Stimulated activated CD8-positive, alpha-beta memory T cell treated with anti-CD3 and anti-CD28 coated beads, Interleukin-12 subunit alpha, Interleukin-12 subunit beta, amount 100 ng/mL, for 1 hour (primary cell): ENCODE measurements at regions not wholly inside any gene's neighbourhood (a gene's known extent, or its start where the extent isn't known, plus 50 kb on each side); places are given as distances from the start of the nearest gene placed in this dataset.
"Not testable (repeated sequence)": the region's sequence is repeated elsewhere in the genome, so short reads cannot be mapped to it uniquely, and the experiment has no call there.

Experiments used
- DNase-seq: peaks from one replicate; pipeline ENCODE4 v3.0.0-alpha.2; 2020; ENCODE audit warnings: low read depth

DNA sequence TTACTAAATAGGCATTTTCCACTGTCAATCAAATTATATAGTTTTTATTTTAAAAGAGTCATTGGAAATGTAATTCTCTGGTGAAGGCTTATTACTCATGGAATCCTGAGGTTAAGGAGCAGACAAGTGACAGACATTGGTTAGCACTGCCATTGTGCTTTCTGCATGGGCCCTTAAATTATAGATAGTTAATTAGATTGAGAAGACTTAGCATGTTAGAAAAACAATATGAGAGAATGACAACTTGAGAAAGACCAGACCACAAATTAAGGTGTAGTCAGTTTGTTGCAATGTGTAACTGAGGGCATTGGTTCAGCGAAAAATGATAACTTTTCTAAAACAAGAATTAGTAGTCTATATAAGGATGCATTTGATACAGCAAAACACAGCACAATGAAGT is 195.5 kb downstream of the SLITRK6 start:
- no peak for DNase-seq

DNA sequence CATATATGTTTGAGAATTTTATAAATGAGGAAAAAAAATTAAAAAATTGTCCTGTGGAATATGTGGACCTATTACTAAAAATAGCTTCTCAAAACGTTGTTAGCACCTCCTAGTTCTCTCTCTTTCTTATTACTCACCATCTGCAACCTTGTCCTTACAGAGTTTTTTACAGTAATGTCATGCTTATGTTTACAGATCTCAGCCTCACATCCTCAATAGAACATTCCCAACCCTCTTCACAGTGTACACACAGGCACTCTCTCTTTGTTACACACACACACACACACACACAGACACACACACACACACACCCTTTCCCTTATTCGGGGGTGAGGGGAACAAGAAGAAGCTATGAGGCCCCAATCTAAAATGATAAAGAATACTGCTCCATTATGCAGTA is 197.7 kb downstream of the SLITRK6 start:
- no peak for DNase-seq

DNA sequence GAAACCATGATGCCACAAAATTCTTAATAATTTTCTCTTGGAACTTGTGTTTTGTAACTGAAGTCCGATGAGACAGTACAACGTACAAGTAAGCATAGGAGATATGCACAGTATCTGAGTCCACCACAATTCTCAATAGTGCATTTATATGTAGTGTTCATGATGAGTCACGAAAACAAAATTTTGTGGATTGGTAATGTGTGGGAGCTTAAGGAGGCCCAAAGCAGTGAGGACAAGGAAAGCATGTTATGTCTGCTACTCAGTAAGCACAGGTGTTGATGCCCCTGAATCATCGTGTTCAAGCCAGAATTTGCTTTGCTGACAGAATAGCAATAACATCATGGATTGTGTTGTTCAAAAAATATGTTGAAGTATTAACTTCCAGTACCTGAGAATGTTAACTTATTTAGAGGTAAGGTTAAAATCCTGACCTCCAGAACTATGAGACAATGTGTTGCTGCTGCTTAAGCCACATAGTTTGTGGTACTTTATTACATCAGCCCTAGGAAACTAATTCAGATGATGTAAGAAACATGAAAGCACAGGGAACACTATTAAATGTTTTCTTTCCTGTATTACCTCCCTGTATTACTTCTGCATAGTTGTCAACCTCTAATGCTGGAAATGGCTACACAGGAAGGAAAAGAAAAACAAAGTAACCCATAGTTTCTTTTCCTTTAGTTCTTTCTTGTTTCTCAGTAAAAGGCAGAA is 201.3 kb downstream of the SLITRK6 start:
- no peak for DNase-seq

DNA sequence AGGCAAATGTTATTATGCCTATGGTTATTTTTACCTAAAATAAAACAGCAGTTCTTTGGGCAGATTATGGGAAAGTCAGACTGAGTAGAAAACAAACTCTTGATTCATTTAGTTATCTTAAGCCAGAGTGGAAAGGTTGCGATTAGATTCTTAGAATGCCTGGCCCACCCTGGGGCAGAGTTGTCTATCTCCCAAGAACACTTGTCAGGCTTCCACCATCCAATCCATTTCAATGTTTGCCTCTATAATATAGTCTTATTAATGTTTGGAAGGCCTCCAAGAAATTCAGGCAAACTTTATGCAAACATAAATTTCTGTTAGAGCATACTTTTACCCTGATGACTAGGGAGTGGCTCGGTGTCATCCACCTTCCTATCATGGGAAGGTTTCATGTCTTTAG is 207.0 kb downstream of the SLITRK6 start:
- DNase-seq: no peak

DNA sequence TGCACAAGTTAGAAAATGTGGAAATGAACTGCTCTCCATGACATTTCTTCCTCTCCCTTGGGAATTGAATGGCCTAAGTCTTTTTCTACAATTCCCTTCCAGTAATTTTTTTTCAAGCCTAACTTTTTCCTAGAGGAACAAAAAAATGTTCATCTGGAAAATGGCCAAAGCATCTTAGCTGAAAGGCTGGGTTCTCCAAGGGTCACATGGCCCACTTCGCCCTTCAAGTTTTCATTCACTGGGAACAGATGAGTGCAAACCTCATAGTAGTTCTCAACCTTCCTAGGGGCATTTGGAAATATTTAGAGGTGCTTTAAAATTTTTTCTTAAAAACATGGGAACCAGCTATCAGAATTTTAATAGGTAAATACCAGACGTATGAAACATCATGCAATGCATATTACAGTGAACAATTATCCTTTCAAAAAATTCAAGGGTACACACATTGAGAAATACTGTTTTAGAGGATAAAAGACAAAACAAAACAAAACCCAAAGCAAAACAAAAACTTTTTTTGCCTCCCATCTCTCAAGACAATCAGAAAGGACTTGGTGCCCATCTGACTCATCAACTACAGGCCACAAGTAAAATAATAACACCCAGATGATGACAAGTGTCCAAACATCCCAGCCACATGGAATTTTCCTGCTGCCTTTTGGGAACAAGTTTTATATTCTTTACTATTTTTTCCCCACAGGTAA is 208.8 kb downstream of the SLITRK6 start:
- no peak for DNase-seq

DNA sequence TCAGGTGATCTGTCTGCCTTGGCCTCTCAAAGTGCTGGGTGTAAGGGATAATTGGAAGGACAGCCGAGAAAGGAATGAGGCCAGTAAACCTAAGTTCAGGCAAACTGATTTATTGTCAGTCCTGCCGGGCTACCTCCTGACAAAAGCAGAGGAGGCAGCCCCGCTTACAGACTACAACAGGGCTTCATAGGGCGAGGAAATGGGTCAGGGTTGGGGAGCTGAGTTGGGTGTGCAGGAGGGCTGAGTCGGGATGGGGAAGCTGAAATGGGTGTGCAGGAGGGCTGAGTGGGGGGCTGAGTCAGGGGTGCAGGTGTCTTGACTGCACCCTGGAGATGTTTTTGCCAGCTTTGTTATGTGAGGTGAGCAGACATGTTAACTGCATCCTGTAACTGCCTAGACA is 210.2 kb downstream of the SLITRK6 start:
- DNase-seq: no peak

DNA sequence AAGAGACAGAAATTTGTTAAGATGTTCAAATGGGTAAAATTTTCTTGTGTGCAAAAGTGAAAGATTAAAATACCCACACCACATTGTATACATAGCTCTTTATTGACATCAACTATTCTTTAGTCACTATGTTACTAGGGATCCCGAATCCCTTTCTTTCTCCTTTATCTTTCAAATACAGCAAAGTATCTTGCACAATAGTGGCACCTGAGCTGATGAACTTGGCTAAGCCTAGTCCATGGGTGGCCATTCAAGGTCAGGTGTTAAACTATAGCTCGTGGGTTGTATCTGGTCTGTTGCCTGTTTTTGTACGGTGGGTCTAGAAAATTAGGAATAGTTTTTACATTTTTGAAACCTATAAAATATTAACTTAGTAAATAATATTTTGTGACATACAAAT is 210.9 kb downstream of the SLITRK6 start:
- DNase-seq: no peak

DNA sequence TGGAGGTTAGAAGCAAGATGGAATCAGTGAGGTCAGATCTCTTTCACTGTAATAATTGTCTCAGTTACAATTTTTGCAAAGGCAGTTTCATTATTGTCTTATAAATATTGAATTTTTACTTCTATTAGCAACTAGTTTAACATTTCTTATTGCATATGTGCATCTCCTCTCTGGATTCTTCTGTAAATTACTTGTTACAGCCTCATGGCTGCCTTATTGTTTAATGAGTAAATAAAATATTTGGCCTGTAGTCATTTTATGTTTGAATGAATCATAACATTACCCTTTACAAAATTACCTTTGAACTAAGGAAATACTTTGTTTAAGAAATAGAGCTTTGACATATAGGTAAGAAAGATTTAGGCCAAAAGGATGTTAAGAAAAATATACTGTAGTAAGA is 212.4 kb downstream of the SLITRK6 start:
- no peak for DNase-seq

DNA sequence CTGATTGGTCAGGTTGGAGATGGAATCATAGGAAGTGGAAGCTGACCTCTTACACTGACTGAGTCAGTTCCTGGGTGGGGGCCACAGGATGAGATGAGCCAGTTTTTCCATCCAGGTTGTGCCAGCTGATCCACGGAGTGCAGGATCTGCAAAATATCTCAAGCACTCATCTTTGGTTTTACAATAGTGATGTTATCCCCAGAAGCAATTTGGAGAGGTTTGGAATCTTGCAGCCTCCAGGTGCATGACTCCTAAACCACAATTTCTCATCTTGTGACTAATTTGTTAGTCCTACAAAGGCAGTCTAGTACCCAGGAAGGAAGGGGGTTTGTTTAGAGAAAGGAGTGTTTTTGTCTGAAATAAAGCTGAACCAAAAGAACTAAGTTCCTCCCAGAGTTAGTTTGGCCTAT is 212.8 kb downstream of the SLITRK6 start:
- no peak for DNase-seq

DNA sequence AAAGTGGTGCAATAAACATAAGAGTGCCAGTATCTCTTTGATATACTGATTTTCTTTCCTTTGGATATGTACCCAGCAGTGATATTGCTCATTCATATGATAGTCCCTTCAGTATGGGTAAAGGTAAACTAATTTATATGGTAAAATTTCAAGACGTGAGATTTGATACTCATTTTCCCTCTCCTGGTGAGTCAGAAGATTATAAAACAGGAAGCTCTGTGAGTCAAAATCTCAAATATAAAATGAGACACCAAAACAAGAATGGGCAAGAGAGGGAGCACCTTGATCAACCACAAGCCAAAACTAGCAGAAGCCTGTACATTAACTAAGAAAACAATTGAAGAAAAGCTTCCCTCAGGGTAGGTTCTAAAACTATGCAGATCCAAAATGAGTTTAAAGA is 216.3 kb downstream of the SLITRK6 start:
- no peak for DNase-seq

DNA sequence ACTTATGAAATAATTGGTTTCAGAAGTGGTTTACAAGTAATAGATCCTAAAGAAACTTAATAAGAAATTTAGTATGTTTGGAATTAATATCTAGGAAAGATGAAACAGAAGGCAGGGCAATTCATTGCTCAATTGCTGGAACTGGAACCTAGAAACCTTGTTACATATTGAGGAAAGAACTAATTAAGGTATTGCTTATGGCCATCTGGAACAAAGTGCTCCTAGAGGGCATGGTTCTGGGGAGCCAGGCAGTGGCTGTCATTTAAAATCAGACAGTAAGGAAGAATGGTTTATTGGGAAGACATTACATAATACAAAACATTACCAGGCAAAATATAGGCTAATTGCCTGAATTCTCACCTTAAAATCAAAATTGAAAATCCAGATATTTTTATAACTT is 224.1 kb downstream of the SLITRK6 start:
- no peak for DNase-seq

DNA sequence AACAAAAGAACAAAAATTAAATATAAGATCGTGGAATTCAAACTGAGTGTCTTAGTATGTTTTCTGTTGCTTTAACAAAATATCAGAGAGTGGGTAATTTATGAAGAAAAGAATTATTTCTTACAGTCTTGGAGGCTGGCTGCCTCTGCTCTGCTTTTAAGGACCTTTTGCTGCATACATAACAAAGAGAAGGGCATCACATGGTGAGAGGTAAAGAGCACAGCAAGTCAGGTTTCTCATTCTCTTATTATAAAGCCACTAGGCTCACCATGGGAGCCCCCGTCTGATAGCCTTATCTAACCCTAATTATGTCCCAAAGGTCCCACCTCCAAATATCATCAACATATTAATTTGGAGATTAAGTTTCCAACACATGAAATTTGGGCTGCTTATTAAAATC is 231.3 kb downstream of the SLITRK6 start:
- DNase-seq: no peak

DNA sequence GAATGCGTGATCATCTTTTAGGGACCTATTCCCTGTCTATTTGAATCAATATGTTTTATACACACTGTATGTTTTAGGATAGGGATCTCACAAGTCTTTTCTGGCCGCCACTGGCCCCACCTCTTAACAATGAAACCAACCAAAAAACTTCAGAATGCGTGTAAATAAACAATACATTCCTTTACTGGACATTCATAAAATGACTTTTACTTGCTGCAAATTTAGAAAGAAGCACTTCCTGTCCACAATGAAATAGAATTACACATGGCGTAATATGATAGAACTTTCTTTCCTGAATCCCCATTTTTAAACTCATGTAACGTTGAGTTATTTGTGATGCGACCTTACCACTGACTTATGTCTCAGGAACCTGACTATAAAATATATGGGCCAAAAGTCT is 233.6 kb downstream of the SLITRK6 start:
- no peak for DNase-seq

DNA sequence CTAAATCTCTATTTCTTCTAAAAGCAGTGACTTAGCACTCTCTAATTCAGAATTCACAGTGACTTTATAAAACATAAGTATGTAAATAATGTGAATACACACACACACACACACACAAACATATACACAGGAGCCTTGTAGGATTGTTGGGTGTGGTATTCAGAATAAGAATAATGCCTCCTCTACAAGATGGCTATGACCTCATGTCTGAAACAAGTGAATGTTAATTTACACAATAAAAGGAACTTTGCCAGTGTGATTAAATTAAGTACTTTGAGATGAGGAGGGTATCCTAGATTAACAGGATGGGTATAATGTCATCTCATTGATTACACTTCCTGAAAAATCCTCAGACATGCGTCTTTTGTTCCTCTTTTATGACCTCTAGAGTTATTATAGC is 234.6 kb downstream of the SLITRK6 start:
- DNase-seq: no peak

DNA sequence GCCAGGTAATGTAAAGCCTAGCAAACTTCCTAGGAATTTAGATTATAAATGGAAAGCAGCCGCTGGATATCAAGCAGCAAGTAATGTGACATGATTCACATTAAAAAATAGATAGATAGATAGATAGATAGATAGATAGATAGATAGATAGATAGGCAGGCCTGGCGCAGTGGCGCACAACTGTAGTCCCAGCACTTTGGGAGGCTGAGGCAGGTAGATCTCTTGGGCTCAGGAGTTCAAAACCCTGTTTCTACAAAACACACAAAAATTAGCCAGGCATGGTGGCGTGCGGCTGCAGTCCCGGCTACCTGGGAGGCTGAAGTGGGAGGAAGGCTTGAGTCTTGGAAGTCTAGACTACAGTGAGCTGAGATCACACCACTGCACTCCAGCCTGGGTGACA is 236.9 kb downstream of the SLITRK6 start:
- DNase-seq: no peak

DNA sequence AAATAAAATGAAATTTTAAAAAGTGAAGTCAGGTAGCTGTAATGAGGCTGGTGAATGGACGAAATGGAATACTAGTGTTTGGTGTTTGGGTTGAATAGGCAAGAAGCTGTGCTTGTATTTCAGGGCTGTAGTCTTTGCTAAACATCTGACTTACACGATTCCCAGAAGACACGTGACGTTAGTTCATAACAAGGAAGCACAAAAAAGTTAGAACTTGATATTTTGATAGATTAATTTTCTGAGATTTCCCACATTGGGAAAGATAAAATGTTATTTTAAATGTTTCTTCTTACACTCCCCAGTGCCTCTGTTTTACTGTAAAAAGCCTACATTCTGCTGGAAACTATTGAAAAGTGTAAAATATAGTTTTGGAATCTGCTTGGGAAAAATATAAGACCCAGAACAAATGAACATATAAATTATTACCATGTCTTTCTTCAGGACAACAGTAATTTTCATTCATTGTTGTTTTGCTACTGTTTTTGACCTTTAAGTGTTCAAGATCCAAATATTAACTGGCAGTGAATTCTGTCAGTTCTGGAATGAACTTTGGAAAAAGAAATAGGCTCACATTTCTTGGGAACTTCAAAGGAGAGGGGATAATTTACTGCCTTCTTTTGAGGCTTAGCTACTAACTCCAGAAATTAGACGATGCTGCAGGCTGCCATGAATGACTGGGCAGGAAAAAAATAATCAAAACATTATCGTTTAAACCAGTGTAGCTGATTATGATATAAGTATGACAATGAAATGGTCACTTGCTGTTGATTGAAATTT is 241.3 kb downstream of the SLITRK6 start:
- DNase-seq: no peak

DNA sequence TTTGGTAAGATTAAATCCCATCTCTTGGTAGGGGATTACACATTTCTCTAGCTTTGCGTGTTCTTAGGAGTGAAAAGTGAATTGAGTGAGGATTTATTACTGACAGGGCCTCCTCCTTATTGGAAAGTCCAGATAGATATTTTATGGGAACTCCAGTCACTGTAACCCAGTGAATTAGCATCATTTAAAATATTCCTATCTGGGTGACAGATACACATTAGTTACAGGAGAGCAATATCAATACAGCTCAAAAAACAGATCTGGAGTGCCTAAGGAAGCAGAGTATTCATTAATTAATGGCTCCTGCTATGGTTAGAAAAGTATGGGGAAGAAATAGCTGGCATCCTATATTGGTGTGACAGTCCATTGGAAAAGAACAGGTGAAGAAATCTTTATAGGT is 248.2 kb downstream of the SLITRK6 start:
- DNase-seq: no peak

DNA sequence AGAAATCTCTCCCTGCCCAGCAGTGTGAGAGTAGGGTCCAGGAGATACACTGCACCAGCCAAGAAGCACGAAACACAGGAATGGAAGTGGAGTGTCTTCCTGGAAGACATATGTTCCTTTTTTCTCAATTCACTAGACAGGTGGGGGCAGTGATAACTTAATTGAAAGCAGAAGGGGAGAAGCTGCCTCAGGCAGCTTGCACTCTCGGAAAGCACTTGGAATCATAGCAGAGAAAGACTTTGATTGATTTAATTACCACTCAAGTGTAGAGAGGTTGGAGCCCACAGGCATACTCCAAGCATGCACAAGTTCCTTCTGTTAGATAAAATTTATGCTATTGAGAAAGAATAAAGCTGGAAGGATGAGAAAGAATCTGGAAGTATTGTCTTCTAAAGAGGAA is 249.4 kb downstream of the SLITRK6 start:
- DNase-seq: no peak

DNA sequence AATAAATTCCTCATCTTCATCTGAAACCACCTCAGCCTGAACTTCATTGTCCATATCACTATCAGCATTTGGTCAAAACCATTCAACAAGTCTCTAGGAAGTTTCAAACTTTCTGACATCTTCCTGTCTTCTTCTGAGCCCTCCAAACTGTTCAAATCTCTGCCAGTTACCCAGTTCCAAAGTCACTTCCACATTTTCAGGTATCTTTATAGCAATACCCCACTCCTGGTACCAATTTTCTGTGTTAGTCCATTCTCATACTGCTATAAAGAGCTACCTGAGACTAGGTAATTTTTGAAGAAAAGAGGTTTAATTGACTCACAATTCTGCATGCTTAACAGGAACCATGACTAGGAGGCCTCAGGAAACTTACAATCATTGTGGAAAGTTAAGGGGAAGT is 250.4 kb downstream of the SLITRK6 start:
- DNase-seq: not testable (repeated sequence)

DNA sequence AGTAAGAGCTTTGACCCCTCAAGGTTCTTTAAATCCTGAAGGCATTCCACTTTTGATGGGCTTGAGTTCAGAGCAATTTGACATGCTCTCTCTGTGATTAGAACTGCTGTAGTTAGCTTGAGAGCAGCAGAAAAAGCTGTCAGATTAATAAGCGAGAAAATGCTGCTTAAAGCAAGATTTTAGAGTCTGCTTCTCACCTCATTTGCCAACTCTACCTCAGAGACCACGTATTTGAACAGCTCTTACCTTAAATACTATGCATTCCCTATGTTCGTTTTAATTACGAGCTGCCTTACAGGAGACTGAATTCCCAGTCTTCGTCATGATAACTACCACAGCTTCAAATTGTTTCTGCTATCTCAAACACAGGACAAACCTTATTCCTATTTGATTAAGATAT is 253.4 kb downstream of the SLITRK6 start:
- DNase-seq: no peak

DNA sequence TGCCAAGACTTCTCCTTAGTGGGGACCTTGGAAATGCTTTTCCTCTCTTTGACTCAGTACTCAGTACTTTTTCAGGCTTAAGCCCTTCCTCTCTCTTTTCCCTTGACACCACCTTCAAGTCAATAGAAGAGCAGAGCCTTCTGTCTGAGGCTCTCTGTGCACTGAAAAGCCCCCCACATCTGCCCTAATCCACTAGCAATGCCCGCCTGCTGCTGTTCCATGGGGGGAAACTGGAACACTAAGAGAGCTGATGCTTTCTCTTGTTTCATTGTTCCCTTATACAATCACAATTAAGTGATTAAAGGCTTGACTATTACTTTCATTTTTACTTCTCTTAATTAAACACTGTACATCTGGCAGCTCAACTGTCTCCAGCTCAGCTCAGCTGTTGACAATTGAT is 254.5 kb downstream of the SLITRK6 start:
- no peak for DNase-seq

DNA sequence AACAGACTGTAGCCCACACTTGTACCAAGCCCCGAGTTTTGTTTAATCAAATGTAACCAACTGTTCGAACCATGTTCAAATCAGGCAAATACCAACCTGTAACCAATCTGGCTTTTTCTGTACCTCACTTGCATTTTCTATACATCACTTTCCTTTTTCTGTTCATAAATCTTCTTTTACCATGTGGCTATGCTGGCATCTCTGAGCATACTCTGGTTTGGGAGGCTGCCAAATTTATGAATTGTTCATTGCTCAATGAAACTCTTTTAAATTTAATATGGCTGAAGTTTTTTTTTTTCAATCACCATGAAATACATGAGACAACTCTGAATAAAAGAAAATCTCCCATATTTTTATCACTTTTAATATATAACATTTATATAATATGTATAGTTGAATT is 256.1 kb downstream of the SLITRK6 start:
- no peak for DNase-seq

DNA sequence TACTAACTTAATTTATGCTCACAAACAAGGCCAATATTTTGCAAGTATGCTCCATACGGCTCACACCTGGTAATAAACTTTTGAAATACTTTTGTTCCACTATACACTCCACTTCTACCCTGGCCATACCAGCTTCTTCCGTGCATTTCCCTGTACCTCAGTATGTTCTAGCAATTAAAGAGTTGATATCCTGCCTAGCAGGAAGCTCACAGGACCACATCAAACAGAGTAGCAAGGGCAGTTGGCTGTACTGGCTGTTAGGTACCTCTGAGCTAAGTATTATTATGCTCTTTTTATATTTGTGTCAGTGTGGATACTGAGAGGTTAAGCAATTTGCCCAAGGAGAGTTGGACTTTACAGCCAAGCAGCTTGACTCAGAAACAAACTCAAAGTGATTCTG is 257.7 kb downstream of the SLITRK6 start:
- no peak for DNase-seq
